Esophagus mucosa (tissue), 1 donor: ENCODE measurements at regions not wholly inside any gene's neighbourhood (a gene's known extent, or its start where the extent isn't known, plus 50 kb on each side); places are given as distances from the start of the nearest gene placed in this dataset.

Experiments
- ATAC-seq: fragments of 200-7000 bp; cut with Tn5 transposase; one replicate; pipeline ENCODE4 v1.9.1; 2020
- donor health status: DM: yes; HTN: yes; CAD: no.

DNA sequence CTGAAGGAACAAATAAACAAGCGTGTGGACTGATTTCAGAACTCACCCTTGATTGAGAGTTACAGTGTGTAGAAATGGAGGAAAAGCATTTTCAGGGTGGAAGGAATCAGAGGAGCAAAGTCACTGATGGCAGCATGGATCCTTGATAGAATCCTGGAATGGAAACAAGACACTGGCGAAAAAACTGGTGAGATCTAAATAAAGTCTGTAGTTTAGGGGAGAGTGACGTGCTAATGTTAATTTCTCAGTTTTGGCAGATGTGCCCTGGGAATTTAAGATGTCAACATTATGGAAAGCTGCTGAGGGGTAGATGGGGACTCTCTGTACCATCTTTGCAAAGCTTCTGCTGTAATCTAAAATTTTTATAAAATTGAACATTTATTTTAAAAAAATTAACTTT, 378.0 kb downstream of the UQCRFS1 start:
- no peak for ATAC-seq

DNA sequence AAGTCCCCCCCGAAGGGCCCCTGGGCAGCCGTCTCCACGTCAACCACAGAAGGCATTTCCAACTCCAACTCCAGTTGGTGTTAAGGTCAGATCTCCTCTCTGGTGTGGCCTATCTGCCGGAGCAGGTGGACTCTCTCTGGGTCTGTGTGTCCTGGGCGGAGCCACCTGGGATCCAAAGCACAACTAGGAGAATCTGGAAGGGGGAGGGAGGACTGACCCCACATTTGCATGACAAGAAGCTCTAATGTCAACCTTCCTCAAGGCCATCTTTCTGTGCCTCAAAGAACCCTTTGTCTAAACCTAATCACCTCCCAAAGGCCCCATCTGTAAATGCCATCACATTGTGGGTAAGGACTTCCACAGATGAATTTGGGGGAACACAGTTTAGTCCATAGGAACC, 381.5 kb downstream of the UQCRFS1 start:
- ATAC-seq = no peak

DNA sequence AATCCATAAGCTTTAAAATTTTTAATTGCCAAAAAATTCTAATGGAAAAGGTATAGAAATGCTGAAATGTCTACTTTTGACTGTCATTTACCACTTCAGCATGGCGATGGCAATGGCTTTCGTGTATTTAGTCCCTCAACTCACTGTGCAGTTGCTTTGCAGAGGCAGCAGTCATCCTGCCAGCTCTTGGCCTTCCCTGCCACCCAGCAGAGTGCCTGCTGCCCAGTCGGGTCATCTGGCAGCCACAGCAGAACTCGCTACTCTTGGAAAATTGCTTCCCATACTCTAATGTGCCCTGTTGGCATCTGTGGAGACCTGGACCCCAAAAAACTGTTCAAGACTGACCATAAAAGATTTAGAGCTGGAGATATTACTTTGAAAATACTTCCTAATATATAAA, 383.2 kb downstream of the UQCRFS1 start:
- ATAC-seq = no peak

DNA sequence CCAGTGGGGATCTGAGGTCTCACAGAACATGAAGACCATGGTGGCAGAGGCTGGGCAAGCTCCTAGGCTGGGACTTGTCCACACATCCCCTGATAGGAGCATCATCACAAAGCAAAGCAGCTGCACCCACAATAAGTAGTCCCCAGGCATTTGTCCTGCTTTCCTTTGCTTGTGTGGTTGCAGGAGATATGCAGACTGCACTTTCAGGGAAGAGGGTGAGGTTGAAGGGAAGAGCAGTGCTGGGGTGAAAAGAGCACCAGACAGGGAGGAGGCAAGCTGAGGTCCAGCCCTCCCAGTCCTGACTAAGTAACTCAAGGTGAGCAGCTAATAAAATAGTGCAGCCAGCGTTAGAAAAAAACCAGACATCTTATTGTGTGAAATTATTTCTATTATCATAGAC, 383.6 kb downstream of the UQCRFS1 start:
- ATAC-seq = no peak

DNA sequence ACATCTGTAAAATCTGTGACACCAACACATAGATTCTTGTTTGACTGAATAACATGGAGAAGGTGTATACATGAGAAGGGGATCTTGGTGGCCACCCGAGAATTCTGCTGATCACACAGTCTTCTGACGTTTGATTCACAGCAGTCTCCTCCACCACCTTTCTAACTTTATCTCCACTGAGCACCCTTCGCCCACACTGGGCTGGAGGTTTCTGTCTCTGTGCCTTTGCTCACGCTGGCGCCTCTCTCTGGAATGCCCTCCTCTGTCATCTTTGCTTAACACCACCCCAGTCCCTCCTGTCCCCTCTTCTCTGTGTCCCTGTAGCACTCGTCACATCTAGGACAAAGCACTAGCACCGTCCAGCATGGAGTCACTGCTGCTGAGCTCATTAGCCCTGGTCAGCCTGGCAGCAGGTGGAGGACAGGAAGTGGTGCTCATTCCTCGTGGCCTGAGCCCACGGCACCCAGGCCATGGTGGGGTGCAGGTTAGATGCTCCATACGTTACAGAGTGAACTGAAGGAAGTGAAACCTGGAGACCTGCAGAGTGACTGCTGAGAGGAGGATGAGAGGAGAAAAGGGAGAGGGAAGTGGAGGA, 384.6 kb downstream of the UQCRFS1 start:
- no peak for ATAC-seq

DNA sequence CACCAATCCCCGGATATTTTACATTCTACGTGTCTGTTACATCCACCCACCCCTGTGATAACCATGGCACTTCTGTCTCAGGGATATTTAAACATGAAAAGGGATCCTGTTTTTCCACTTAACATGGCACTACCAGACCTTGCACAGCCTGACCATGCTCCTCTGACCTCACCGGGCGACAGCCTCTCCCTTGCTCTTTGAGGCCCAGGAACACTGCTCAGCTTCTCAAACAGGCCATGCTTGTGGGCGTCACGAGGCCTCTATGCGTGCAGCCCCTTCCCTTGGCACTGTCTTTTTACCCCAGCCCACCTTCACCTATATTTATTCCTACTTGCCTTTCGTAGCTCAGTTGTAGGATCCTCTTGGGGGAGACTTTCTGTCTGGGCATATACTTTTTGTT, 385.6 kb downstream of the UQCRFS1 start:
- no peak for ATAC-seq

DNA sequence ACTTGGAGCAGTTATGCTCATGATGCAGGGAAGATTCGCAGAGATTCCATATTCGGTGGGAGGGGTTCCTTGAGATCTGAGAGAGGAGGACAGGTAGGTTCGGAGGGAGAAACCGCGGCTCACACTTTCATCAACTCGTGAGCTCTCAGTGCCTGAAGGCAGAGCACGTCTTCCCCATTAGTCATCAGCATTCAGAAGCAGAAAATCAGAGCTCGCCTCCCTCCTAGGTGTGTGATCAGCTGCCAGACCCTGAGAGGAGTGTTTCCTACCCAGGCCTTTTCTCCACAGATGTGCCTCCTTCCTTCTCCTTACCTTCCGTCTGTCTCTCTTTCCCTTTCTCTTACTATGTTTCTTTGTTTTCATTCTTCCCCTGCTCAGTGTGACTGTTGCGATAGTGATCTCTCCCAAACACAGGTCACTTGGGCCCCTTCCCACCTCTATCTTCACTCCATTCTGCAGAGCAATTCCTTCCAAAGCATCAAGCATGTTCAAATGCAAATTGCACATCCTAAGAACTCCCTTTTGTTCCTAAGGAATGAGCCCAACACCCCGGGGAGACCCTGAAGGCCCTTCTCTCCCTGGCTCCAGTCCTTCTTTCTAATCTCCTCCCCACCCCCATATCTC, 389.5 kb downstream of the UQCRFS1 start:
- no peak for ATAC-seq

DNA sequence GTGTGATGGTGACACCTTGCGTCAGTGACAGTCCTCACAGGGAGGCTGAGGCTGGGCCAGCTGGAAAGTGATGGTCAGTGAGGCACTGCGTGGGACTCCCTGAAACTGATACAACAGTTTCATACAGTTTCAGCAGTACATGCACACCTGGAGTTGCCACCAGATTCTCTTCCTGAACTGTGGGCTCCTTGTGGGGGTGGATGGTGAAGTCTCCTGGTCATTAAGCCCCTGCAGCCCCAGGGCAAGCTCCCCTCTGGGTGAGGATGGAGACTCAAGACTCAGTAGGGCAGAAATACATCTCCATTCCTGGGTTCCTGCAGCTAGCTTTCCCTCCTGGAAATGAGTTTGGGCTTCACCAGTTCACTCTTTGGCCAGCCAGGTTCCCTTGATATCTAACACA, 392.7 kb downstream of the UQCRFS1 start:
- no peak for ATAC-seq

DNA sequence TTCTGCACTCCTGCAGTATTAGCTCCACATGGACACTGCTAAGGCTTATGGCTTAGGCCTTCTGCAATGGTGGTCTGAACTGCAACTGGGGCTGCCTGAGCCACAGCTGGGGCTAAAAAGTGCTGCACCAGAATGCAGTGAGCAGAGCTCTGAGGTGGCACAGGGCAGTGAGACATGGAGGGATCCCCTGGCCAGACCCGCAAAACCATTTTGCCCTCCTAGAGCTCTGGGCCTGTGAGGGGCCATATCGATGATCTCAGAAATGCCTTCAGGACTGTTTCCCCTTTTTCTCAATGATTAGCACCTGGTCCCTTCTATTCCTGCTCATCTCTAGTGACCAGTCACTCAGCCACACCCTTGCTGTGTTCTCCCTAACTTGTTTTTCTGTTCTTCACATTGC, 397.7 kb downstream of the UQCRFS1 start:
- ATAC-seq = no peak

DNA sequence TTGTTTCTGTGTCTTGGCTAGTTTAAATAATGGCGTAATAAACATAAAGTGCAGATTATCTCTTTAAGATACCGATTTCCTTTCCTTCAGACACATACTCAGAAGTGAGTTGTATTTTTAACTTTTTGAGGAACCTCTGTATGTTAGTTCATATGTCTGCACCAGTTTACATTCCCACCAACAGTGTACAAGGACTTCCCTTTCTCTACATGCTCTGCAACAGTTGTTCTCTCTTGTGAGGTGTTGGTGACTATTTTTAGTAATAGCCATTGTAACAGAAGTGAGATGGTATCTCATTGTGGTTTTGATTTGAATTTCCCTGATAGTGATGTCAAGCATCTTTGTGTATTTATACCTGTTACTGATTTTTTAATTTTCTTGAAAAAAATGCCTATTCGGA, 418.6 kb downstream of the UQCRFS1 start:
- no peak for ATAC-seq

DNA sequence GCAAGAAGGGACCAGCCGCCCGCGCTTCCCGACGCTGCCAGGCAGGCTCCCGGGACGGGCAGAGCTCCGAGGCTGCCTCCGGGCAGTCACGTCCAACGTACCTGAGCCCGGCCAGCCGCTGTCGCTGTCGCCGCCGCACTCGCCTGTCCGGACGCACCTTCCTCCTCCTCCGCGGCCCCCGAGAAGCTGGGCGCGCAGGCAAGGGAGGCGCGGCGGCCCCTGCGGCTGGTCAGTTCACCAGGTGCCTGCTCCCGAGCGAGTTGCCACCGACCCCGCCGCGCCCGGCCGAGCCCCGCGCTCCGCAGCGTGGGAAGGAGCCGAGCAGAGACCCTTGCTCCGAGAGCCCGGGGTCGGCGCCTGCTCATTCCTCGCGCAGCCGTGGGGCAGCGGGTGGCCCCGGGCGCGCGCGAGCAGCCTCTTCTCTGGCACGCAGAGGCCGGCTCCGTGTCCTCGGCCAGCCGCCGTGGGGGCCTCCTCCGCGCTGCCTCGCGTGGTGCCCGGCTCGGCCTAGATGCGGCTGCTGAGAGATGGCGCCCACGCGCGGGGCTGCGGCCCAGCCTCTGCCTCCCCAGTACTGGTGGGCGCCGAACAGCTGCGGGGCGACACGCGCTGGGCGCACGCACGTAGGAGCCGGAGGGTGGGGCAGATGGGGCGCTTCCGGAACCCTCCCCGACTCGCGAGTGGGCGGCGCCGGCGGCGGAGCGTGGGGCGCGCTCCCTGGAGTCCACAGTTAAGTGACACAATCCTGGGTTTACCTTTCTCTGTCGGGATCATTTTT, 419.4 kb downstream of the UQCRFS1 start:
- no peak for ATAC-seq

DNA sequence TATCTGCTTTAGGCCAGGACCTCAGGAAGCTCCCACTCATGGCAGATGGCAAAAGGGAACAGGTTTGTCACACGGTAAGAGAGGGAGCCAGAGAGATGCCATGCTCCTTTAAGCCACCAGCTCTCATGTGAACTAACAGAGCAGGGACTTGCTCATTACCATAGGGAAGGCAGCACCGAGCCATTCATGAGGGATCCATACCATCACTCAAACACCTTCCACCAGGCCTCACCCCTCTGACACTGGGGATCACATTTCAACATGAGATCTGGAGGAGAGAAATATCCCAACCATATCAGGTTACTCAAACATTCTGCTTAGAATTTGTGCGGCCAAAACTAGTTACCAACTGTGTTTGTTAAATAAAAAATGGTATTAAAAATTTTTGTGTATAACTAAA, 427.0 kb downstream of the UQCRFS1 start:
- ATAC-seq = no peak

DNA sequence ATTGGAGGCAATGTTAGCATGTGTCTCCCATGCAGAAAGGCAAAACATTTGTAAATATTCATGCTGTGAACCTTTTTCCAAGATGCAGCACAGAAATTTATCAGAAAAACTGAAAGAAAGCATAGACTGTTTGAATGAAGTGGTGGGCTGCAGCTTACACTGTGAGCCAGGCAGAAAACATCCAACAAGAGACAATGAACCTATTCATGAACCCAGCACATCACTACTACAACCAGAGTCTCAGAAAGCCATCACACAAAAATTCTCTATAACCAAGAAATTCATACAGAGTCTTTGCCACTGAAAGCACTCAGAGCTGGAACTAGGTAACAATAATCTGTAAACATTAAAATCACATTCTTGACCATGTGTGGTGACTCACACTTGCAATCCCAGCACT, 448.9 kb downstream of the UQCRFS1 start:
- ATAC-seq = no peak

DNA sequence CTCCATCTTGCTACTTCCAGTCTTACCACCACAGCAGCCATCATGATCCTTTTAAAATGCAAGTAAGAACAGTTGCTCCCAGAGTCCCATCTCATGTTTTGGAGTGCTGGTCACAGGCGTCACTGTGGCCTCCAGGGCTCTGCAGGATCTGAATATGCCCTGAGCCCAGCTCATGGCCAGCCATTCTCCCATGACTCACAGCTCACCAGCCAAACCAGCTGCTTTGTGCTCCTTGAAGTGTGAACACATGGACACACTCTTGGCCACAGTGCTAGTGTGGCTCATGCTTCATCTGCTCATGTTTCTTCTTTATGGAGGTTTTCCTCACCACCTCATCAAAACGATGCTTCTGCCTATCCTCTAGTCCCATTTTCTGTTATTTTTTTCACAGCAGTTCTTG, 466.5 kb downstream of the UQCRFS1 start:
- no peak for ATAC-seq

DNA sequence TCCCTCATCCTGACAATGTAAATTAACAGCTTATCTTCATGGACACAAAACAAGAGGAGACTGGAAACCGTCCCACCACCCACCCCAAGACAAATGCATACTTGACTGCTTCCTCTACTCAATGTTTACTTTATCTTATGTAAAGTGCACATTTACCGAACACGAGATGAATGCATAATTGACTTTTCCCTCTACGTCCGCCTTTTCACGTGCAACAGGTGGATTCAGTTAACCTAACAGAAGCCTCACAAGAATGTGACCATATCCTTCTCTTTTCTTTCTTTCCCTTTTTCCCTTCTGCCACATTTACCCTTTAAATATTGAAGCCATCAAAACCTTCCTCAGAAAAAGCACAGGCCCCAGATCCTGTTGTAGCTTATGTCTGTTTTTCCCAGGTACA, 468.0 kb downstream of the UQCRFS1 start:
- ATAC-seq = no peak

DNA sequence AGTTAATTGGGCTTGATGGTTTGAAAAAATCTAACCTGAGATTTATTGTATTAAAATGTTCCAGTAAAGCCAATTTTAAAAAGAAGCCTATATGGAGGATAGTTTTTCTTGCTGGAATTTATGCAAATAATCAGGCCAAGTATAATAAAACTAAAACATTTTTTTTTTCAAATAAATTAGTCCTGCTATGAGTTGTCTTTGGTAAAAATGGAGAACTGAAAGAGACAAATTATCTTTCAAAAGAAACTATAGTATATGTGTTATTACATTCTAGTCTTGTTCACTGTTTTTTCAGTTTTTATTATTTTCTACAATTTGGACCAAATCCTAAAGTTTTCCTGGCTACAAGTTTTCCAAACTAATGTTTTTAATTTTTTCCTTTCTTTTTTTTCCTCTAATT, 468.9 kb downstream of the UQCRFS1 start:
- ATAC-seq = no peak

DNA sequence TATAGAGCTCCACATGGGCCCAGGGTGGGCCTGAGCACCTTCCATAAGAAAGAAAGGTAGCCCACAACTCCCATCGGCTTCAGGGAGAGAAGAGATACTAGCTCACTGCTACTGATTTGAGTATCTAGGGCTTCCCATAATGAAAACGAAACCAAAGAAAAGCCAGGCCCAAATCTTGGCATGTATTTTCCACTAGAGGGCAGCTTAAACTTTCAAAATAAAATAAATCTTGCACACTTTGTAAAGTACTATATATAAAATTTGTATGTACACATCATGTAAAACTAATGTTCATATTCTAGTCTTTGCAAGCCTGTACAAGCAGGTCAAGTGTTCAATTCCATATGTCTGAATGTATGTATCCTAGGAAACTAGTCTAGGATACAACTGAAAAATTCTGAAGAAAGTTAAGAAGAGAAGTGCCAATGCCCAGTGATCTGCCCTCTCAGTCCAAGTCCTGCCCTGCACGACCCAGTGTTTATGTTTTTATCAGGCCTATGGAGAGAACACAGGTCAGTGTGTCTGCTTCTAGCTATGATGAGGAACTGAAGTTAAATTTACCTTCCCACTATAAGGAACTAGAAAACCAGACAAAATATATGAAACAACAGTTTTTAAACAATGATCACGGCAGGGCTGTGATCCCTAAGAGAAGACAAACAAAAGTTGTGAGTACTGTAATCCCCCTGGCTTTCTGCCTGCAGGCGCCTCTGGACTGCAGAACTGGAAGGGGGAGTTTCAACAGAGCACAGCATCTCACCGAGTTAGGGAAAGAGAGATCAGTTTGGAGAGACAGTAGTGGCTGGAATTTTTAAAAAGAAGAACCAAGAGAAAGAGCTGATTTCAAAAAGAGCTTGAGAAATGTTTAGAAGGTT, 475.7 kb downstream of the UQCRFS1 start:
- ATAC-seq = no peak

DNA sequence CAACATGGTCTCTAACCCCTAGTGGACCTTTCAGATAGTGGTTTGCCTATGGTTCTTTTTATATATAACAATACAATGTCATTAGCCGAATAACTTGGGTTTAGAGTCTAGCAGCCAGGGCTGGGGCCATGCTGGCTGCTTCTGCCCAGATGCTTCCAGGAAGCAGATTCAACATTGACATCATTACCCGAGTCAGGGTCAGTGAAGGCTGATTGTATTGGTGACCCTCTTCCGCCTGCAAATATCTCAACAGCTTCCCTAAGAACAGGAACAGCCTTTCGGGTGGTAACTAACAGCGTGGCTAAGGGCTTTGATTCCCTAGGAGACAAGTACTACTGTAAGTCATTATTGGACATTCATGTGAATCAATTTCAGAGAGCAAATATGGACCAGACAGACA, 476.4 kb downstream of the UQCRFS1 start:
- no peak for ATAC-seq

DNA sequence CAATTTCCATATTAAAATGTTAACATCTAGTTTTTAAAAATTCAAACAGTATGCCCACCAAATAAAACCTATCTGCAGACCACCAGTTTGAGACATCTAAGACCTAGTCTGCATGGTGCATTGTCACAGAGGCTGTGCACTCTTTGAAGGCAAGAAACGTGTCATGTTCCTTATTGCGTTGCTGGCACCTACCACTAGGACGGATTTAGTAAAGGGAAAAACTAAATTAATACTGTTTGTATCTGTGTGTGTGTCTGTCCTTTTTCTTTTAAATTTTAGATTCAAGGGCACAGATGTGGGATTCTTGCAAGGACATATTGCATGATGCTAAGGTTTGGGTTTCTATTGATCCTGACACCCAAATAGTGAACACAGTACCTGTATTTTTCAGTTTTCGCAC, 481.4 kb downstream of the UQCRFS1 start:
- ATAC-seq = no peak

DNA sequence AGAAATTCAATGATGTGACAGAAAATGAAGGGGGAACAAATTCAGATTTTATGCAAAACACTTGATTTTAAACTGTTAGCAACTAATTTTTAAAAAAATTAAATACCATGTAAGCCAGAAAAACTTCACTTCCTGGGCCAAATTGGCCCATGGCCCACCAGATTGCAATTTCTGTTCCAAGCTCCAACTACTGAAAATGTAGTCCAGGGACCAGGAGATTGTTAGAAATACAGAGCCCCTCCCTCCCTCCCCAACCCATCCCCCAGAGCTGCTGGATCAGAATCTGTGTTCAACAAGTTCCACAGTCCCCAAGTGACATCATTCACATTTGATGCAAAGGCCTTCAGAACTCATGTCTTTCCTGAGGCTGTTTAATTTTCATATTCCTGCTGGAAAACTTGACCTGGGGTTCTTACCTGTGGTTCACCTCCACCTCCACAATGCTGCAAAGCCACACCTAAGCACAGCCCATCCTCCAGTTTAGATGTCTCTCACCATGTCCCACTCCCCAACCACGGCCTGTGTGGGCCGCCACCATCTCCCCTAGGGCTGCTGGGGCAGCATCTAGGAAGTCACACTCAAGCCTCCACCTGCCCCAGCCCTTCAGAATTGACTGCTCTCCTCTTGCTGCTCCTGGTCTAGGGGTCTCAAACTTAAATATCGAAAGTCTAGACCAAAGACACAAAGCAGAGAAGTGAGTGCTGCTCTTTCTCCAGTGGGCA, 482.0 kb downstream of the UQCRFS1 start:
- no peak for ATAC-seq

DNA sequence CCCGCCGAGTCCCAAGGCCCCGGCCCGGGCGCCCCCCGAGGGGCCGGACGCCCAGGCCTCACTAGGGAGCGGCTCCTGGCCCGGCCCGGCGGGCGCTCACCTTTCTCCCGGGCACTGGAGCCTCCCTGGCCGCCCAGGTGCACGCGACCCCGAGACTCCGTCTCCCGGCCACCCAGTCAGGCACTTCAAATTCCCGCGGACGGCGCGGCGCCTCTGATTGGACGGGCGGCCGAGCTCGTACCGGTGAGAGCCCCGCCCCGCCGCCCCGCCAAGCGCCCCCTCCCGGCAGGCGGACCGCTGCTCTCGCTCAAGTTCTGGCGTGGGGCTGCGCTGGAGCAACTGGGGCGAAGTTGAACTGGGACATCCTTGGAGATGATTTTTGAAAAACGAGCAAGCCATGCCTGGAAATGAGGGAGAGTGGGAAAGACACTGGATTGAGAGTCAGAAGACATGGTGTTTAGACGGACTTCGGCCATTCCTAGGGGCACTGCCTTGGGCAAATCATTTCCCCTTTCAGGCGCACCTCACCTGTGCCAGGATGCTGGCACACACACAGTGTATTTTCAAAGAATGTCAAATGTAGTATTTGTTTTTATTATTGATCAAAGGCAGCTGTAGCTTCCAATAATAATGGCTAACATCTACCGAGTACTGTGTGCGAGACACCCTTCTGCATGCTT, 485.3 kb downstream of the UQCRFS1 start:
- no peak for ATAC-seq
